ENCODE measurements at regions not wholly inside any gene's neighbourhood (a gene's known extent, or its start where the extent isn't known, plus 50 kb on each side); places are given as distances from the start of the nearest gene placed in this dataset.

- DNase-seq (ENCODE audit: low read depth in 2 of 2), result no peak
- no peak overlapping the region for H3K4me3 ChIP-seq (replicated peaks in 1 of 2; ENCODE audit: low read depth in 2 of 2, low read length in 2 of 2)
- TF ChIP-seq, protein P1, sequence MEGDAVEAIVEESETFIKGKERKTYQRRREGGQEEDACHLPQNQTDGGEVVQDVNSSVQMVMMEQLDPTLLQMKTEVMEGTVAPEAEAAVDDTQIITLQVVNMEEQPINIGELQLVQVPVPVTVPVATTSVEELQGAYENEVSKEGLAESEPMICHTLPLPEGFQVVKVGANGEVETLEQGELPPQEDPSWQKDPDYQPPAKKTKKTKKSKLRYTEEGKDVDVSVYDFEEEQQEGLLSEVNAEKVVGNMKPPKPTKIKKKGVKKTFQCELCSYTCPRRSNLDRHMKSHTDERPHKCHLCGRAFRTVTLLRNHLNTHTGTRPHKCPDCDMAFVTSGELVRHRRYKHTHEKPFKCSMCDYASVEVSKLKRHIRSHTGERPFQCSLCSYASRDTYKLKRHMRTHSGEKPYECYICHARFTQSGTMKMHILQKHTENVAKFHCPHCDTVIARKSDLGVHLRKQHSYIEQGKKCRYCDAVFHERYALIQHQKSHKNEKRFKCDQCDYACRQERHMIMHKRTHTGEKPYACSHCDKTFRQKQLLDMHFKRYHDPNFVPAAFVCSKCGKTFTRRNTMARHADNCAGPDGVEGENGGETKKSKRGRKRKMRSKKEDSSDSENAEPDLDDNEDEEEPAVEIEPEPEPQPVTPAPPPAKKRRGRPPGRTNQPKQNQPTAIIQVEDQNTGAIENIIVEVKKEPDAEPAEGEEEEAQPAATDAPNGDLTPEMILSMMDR (IDR thresholded peaks at IDR 0.05; ENCODE audit: low read depth, low read length), result no peak
Measured at GRCh38 chr22:22833488-22833887, 54.1 kb upstream of the IGLL5 start.

GRCh38 chr22:22834204-22834603, 53.4 kb upstream of the IGLL5 start:
- TF ChIP-seq, protein P1 (IDR thresholded peaks at IDR 0.05; ENCODE audit: low read depth, low read length), result no peak
- DNase-seq (ENCODE audit: low read depth in 2 of 2), result no peak
- no peak overlapping the region for H3K4me3 ChIP-seq (replicated peaks in 1 of 2; ENCODE audit: low read depth in 2 of 2, low read length in 2 of 2)

GRCh38 chr22:22834783-22835182, 52.8 kb upstream of the IGLL5 start:
- DNase-seq (ENCODE audit: low read depth in 2 of 2), result no peak
- no peak overlapping the region for H3K4me3 ChIP-seq (replicated peaks in 1 of 2; ENCODE audit: low read depth in 2 of 2, low read length in 2 of 2)
- TF ChIP-seq, protein P1 (IDR thresholded peaks at IDR 0.05; ENCODE audit: low read depth, low read length), result no peak

- TF ChIP-seq, protein P1 (IDR thresholded peaks at IDR 0.05; ENCODE audit: low read depth, low read length), result no peak
- no peak overlapping the region for H3K4me3 ChIP-seq (replicated peaks in 1 of 2; ENCODE audit: low read depth in 2 of 2, low read length in 2 of 2)
- DNase-seq (ENCODE audit: low read depth in 2 of 2), result no peak
Measured at GRCh38 chr22:22835242-22835641, 52.4 kb upstream of the IGLL5 start.

GRCh38 chr22:22835771-22836291, 51.8 kb upstream of the IGLL5 start:
- TF ChIP-seq, protein P1 (IDR thresholded peaks at IDR 0.05; ENCODE audit: low read depth, low read length), result no peak
- no peak overlapping the region for H3K4me3 ChIP-seq (replicated peaks in 1 of 2; ENCODE audit: low read depth in 2 of 2, low read length in 2 of 2)
- no peak for DNase-seq (ENCODE audit: low read depth in 2 of 2)

- TF ChIP-seq, protein P1 (IDR thresholded peaks at IDR 0.05; ENCODE audit: low read depth, low read length), result no peak
- H3K4me3 ChIP-seq (replicated peaks in 1 of 2; ENCODE audit: low read depth in 2 of 2, low read length in 2 of 2), result no peak overlapping the region
- DNase-seq (ENCODE audit: low read depth in 2 of 2), result peak in 1 of 2 donors; percentile 46
Measured at GRCh38 chr22:22836635-22837034, 51.0 kb upstream of the IGLL5 start.
